CD4-positive, alpha-beta T cell treated with Interleukin-15 for 1 hour (primary cell): ENCODE measurements at regions not wholly inside any gene's neighbourhood (a gene's known extent, or its start where the extent isn't known, plus 50 kb on each side); places are given as distances from the start of the nearest gene placed in this dataset.
"Not testable (repeated sequence)": the region's sequence is repeated elsewhere in the genome, so short reads cannot be mapped to it uniquely, and the experiment has no call there.

Experiments
- DNase-seq: peaks from one replicate; pipeline ENCODE4 v3.0.0-alpha.2; 2020

DNA sequence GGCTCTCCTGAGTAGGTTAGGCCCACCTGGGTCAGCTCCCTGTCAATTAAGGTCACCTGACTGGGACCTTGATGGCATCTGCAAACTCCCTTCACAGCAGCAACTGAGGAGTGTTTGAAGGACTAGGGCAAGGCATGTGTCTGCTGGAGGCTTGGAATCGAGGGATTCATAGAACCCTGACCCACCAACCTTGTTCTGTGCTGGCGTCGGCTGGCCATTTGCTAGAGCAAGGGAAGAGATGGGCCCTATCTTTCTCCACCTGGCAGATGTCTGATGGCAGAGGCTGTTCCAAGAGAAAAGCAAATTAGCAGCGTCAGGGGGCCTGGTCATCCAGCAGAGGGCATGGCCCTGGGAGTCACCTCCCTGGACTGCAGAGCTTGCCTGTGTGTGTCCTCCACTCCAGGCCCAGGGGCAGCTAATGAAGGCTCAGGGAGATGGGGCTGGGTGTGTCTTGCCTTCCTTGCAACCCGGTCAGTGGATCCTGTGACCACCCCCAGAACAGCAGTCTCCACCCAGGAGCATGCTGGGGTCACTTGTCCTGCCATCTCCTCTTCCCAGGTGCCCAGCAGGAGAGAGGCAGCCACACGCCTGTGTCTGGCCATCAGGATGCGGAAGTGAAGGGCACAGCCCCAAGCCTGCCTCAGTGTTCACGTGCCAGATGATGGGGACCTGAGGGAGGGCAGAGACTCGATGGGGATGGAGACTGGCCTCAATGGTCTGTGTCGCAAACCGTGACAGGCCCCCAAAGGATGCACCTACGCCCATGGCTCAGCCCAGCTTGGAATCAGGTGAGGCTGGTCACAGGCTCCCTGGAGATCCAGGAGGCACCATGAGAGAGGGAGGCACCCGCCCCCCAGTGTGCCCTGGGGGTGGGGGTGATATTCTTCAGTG, 53.9 kb downstream of the BARX1 start:
- peak; percentile 13 for DNase-seq

DNA sequence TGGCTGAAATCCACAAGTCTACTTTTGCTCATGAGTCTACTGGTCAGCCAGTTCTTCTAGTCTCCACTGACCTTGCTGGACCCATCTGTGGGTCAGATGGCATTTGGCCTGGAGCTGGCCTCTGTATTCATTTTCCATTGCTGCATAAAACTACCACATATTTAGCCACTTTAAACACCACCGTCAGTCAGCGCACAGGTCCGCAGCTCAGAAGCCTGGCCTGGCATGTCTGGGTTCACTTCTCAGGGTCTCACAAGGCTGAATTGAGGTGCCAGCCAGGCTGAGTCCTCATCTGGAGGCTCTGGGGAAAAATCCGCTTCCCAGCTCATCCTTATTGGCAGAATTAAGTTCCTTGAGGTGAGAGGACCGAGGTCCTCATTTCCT, 54.7 kb downstream of the BARX1 start:
- DNase-seq, result no peak

DNA sequence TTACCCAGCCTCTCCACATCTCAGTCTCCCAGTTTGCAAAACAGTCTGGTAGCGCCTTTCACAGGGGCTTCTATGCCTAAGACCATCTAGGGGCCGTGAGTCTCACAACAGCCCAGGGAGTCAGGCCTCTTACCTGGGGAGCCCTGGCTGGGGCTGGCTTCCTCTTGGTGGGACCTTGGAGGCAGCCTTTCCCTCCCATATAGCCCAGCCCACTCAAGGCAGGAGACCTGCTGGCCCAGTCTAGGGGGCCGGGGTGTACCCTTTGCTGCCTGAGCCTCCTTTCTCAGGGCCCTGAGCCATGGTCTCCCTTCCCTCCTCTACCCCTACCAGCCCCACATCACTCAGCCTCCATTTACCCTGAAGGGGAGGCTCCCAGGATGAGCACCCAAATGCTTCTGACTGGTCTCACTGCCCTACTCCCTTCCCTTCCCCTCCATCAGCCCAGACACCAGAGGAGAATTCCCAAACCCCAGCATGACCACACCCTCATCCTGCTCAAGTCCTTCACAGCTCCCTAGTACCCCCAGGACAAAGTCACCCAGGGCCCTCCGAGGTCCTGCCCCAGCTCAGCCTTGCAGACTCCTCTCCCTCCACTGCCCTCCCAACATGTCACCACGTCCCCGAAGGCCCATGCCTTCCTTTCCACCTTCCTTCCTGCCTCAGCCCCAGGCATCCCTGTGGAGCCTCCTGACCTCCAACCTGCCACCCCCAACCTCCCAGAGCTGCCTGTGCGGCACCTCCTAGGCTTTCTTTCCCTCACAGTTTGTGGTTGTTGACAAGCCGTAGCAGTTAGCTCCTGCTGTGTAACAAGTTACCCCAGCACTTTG, 55.3 kb downstream of the BARX1 start:
- DNase-seq, result no peak

- DNase-seq, result no peak
Measured at GRCh38 chr9:93898502-93899426, 56.4 kb downstream of the BARX1 start.

GRCh38 chr9:93898026-93898425, 57.1 kb downstream of the BARX1 start:
- DNase-seq, result no peak

- DNase-seq, result no peak
Measured at GRCh38 chr9:93897075-93897970, 57.8 kb downstream of the BARX1 start.

DNA sequence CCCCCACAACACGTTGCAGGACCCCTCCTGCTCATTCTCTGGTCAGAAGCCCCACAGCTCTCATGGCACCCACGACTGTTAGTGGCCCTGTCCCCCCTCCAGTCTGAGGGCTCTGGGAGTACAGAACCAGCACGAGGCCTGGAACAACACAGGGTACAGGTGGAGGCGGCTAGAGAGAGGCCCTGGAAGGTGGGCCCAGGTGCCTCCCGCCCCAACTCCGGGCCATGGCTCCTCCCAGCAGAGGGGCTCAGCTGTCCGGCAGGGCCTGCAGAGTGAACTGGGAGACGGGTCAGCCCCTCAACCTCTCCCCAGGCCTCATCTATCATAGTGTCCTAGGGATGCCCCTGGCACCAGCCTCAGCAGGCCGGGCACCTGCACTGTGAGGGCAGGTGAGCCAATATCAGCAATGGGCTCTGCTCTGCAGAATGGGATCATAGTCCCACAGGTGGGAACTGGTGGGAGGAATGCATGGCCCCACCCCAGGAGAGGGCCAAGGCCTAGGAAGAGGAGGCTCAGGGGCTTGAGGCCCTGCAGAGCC, 58.6 kb downstream of the BARX1 start:
- no peak for DNase-seq

DNA sequence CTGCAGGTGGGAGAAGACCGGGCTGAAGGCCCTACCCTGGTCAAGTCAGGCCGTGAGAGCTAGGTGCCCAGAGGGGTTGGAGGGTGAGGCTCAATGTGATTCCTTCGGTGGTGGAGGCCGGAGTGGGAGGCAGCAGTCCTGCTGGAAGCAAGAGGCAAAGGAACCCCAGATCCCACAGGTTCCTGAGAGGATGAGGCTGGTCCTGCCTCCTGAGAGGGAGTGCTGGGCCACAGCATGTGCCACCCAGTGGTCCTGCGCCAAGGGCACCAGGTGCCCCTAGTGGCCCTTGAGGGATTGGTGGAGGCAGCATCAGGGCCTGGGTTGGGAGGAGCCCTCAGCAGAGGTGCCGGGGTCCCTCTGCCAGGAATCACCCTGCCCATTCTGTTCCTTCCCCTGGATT, 59.1 kb downstream of the BARX1 start:
- no peak for DNase-seq

DNA sequence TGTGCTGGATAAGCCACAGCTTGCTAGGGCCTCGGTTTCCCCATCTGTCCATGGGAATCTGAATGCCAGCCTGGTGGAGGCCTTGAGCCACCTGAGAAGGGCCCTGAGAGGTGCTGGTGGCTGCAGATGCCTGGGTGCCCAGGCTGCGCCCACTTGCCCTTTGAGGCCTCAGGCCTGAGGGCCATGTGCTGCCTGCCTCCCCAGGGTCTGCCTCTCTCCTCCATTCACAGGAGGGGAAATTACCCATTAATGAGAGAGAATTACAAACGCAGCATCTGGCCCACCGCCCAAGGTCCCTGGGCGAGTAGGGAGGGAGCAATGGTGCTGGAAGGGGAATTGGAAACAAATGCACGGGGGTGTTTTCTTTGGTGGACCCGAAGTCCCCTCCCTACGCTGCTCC, 59.6 kb downstream of the BARX1 start:
- DNase-seq, result no peak

- no peak for DNase-seq
Measured at GRCh38 chr9:93894691-93895079, 60.5 kb downstream of the BARX1 start.

DNA sequence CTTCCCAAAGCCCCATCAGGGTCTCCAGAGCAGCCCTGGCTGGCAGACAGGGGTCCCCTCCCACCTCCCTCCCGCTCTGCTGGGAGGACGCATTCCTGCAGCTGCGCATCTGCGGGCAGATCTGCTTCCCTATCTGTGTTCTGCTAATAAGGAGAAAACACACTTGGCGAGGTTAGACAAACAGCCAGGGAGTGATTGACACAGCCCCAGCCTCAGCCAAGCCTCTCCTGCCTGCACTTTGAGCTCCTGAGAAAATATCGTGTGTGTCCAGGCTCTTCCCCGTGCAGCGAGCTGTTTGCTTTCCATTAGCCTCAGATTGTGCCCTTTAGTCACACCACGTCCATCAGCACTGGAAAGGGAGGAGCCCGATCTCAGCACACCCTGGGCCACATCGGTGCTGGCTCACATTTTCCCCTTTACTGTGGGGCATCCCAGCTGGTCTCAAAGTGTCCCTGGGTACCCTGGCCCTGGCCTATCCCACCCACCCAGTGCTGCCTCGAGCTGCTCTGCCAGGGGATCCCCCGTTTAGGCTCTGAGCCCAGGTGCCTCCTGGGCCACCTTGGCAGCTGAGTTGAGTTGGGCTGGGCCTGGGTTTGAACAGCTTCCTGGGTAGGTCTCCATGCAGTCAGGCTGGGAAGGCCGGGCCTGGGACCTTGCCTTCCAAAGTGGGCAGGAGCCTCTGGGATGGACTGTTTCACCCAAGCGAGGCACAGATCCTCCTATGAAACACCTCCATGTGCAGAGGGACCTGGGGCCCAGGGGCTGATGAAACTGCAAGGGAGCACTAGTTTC, 61.1 kb downstream of the BARX1 start:
- no peak for DNase-seq

DNA sequence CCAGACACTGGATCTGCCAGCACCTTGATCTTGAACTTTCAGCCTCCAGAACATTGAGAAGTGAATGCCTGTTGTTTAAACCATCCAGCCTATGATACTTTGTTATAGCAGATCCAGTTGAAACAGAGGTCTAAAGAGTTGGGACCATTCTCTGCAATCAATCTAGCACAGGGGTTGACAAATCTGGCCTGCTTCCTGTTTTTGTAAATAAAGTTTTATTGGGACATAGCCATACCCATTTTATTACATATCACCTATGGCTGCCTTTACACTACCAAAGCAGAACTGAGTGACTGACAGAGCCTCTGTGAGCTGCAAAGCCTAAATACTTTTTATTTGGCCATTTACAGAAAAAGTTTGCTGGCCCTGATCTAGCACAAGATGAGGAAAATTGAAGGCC, 62.0 kb downstream of the BARX1 start:
- no peak for DNase-seq

DNA sequence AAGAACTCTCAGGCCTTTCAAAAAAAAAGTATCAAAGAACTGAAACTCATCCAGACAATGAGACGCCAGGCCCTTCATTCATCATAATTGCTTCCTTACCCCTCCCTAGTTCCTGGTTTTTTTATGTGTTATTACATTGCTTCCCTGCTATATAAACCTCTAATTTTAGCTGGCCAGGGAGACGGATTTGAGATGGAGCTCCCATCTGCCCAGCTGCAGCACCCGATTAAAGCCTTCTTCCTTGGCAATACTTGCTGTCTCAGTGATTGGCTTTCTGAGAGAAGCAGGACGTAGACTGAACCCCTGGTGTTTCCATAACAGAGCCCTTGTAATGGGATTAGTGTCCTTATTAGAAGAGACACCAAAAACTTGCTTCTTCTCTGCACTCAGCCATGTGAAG, 62.4 kb downstream of the BARX1 start:
- no peak for DNase-seq

GRCh38 chr9:93891549-93892310, 63.4 kb downstream of the BARX1 start:
- DNase-seq, result no peak

- no peak for DNase-seq
Measured at GRCh38 chr9:93891050-93891449, 64.1 kb downstream of the BARX1 start.

GRCh38 chr9:93890436-93890935, 64.7 kb downstream of the BARX1 start:
- DNase-seq, result no peak

- DNase-seq, result no peak
Measured at GRCh38 chr9:93886911-93887310, 68.2 kb downstream of the BARX1 start.

DNA sequence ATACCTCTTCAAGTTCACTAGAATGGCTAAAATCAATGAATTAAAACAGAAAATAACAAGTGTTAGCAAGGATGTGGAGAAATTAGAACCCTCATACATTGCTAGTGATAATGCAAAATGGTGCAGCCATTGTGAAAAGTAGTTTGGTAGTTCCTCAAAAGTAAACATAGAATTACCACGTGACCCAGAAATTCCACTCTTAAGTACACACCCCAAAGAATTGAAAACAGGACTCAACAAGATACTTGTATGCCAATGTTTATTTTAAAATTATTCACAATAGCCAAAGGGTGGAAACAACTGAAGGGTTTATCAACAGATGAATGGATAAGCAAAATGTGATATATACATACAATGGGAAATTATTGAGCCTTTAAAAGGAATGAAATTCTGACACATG, 70.3 kb downstream of the BARX1 start:
- DNase-seq, result no peak

GRCh38 chr9:93879662-93880407, 75.3 kb downstream of the BARX1 start:
- DNase-seq, result not testable (repeated sequence)
